Vagina (tissue), 2 donors: ENCODE measurements at regions not wholly inside any gene's neighbourhood (a gene's known extent, or its start where the extent isn't known, plus 50 kb on each side); places are given as distances from the start of the nearest gene placed in this dataset.

Experiments
- CTCF ChIP-seq, 3 experiments: fragments of 450-650 bp in 2 of 3; fragments of 200-600 bp in 1 of 3; sonication (generic) in 1 of 3; IDR thresholded peaks; one replicate each; pipeline ENCODE4 v1.5.1; 2017 to 2019; ENCODE audit warnings: antibody characterized with exemption in 3 of 3, mild to moderate bottlenecking in 2 of 3, moderate library complexity in 2 of 3
- POLR2A ChIP-seq, 2 donors: fragments of 450-650 bp; IDR thresholded peaks; one replicate each; pipeline ENCODE4 v1.6.1; 2017; ENCODE audit warnings: antibody characterized with exemption in 2 of 2, mild to moderate bottlenecking in 2 of 2, moderate library complexity in 2 of 2
- POLR2AphosphoS5 ChIP-seq, 2 donors: sonication (generic); formaldehyde crosslinking; IDR thresholded peaks; one replicate each; pipeline ENCODE4 v1.9.0; 2017; ENCODE audit warnings: antibody characterized with exemption in 2 of 2, mild to moderate bottlenecking in 2 of 2, low read depth in 1 of 2; ENCODE audit not compliant: insufficient read depth in 1 of 2

GRCh38 chrX:123088930-123089329, 95.1 kb upstream of the GRIA3 start:
- TF ChIP-seq POLR2A (IDR thresholded peaks at IDR 0.05) = no peak
- TF ChIP-seq CTCF (IDR thresholded peaks at IDR 0.05) = no peak
- no peak for TF ChIP-seq POLR2AphosphoS5 (IDR thresholded peaks at IDR 0.05; ENCODE audit: insufficient read depth in 1 of 2, low read depth in 1 of 2)
